ENCODE measurements at regions not wholly inside any gene's neighbourhood (a gene's known extent, or its start where the extent isn't known, plus 50 kb on each side); places are given as distances from the start of the nearest gene placed in this dataset.
"Not testable (repeated sequence)": the region's sequence is repeated elsewhere in the genome, so short reads cannot be mapped to it uniquely, and the experiment has no call there.

DNA sequence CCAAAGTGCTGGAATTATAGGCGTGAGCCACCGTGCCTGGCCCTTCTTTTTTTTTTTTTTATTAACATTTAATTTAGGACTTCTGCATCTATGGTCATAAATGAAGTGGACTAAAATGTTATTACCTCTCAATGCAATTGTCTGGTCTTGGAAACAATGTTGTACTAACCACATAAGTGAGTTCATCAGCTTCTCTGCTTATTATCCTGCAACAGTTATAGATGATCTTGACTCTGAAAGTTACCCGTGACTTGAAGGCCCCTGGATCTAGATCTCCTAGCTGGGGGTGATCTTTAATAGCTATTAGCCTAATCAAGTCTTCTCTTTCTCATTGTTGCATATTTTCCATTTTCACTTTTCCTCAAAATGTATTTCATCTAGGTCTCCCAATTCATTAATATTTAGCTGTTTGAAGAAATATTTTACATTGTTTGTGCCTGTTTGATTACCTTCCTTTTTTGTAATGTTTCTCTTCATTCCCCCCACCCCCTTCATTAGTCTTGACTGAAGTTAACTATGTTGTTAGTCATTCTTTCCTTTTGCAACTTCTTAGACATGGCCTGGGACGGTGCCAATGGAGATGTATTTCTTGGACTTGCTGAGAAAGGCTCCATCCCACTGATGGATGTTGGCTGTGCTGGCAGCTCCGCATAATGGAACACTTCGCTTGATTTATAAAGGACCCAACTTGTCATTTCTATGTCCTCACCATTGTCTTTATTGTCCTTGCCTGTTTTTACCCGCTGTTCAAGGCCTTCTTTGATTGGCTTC is 141.6 kb upstream of the RIOK3 start:
- Histone ChIP-seq H3K4me3 (peak overlapping the region in 1 of 7 experiments; percentile 4), H3K27ac (peak overlapping the region in 5 of 21 experiments; percentile 18 to 54 (median 39))

DNA sequence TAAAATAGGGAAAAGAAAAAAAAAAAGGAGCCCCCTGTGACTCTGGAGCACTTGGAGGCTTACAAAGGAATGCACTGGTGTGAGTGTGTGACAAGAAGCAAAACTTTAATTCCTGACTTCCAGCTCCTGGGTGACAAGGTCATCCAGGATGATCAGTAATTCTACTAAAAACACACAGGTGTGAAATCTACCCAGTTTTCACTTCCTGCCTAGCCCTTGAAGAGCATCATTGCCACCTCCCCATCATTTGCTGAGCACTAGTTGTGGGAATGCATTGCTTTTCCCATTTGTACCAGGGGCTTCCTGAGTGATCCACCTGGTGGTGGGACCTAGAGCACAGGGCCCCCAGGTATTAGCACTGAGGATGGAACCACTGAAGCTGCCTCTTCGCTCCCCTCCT is 139.7 kb upstream of the RIOK3 start:
- Histone ChIP-seq H3K4me3 (no peak overlapping the region), H3K27ac (peak overlapping the region in 1 of 21 experiments; percentile 28)

DNA sequence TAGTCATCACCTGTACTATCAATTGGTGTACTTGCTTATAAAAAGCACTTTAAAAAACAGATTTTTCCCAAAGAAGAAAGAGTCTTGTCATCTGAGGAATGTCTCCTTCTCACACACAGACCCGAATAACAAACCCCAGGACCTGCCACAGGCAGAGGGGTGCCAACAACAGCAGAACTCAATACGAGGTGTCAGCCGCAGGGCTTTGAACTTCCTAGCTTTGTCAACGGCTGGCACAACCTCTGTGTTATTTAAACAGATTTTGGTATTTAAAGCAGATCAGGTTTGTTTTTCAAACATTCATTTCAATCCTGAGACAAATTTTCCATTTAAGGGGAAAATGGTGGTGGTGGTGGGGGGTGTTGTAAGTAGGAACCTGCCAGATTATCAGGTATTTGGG is 138.4 kb upstream of the RIOK3 start:
- Histone ChIP-seq H3K27ac (no peak overlapping the region), H3K4me3 (no peak overlapping the region)

DNA sequence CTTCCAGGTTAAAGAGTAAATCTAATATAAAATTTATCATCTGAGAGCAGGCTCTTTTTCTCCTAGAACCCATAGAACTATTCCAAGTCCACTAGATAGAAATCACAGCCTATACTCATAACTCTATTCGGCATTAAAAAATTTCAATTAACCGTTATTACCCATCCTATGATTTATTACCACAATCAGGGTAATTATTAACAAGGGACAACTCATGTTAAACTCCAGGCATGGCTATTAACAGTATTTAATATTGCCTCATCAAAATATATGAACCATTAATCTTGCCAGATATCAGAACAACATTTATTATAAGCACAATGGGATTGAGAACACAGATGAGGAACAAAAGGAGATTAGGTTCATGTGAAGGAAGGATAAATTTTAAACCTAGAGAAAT is 136.8 kb upstream of the RIOK3 start:
- H3K4me3 ChIP-seq, result no peak overlapping the region
- H3K27ac ChIP-seq, result no peak overlapping the region

DNA sequence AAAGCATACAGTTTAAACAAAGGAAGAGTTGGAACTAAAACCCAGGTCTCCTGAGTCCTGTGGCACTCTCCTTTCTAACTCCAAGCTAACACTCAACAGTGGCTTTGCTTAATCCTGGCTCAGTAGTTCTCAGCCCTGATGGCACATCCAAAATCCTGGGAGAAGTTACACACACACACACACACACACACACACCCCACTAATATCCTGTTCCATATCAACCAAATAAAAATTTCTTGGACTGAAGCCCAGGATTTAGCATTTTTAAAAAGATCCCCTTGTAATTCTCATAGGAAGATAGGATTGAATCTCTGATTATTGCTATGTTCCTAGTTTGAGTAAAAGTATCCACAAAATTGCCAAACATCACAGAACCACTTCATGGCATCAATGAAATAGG is 136.1 kb upstream of the RIOK3 start:
- no peak overlapping the region for H3K27ac ChIP-seq
- no peak overlapping the region for H3K4me3 ChIP-seq

DNA sequence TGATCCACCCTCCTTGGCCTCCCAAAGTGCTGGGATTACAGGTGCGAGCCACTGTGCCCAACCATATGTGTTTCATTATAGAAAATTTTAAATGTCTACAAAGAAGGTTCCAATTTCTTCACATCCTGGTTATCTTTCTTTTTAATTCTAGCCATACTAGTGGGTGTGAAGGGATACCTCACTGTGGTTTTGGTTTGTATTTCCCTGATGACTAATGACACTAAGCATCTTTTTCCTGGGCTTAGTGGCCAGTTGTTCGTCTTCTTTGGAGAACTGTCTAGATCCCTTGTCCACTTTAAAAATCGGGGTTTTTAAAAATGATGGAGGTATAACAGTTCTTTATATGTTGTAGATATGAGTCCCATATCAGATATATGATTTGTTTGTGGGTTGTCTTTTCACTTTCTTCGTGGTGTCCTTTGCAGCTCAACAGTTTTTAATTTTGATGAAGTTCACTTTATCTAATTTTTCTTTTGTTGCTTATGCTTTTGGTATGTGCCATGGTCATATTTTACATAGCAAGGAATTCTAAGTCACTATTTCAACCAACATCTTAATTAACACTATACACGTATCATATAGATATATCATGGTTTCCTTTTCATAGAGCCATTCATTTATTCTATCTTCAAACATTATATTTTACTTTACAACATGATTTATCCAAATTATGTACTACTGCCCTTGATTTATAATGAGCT is 135.0 kb upstream of the RIOK3 start:
- Histone ChIP-seq H3K4me3 (no peak overlapping the region), H3K27ac (no peak overlapping the region)

DNA sequence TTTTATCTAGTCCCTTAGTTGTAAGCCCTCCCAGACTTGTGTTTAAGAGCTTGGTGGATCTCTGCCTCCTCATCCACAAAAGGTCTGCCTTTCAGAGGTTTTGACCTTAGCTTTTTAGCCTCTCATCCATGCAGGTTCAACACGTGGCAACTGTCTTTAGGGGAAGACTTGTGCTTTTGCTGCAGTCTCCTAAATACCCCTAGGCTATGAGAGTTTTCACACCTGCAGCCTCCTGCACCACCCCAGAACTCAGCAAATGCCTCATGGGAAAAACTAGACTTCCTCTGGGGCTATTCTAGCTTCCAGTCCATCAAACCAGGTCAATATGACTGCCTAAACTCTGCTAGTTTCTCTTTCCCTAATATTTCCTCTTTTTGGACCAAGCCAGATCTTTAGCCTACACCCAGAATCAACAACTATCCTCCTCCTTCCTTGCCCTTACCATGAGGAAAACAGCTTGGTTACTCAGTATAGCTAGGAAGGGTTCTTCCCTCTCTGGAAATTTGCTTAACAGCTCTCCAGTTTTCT is 132.3 kb upstream of the RIOK3 start:
- Histone ChIP-seq H3K27ac (no peak overlapping the region), H3K4me3 (no peak overlapping the region)

DNA sequence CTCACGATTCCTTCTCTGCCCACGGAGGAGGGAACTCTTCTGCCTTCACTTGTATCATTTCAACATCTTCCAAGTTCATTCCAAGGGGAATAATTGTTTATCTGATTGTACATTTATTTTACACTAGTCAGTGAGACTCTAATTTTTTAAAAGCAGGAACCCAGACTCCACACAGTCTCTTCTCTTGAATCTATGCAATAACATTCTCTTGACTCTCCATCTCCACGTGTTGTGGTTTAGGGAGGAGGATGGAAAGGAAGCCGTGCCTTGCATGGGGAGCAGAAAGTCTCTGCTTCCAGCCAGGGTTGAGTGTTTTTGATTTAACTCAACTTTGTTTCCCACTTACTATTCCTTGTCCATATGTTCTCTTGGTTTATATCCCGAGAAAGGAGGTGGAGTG is 131.1 kb upstream of the RIOK3 start:
- no peak overlapping the region for H3K27ac ChIP-seq
- no peak overlapping the region for H3K4me3 ChIP-seq

DNA sequence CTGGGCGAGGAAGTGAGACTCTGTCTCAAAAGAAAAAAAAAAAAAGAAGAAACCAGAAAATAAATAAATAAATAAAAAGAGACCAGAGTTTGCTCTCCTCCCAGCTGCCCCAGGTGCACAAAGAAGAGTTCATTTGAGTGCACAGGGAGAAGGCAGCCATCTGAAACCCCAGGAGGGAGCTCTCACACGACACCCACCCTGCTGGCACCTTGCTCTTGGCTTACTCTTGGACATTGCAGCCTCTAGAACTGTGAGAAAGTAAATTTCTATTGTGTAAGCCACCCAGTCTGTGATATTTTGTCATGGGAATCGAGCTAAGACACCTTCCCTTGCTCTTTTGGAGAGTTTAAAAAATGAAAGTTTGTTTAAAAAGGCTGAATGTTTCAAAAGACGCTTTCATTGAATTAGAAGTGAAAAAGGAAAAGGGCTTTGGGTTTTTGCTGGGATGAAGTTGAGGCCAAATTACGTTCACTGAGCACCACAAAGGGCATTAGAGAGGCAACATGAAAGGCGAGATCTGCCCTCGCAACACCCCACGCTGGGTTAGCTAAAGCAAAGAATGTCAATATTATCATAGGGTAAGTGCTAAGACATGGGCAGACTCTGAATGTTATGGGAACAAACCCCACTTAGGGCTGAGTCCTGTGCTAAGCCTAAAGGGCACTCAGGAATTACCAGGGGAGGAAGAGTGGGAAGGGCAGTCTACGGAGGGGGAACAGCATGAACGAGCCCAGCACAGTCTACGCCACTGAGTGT is 128.9 kb upstream of the RIOK3 start:
- H3K4me3 ChIP-seq, result no peak overlapping the region
- no peak overlapping the region for H3K27ac ChIP-seq

DNA sequence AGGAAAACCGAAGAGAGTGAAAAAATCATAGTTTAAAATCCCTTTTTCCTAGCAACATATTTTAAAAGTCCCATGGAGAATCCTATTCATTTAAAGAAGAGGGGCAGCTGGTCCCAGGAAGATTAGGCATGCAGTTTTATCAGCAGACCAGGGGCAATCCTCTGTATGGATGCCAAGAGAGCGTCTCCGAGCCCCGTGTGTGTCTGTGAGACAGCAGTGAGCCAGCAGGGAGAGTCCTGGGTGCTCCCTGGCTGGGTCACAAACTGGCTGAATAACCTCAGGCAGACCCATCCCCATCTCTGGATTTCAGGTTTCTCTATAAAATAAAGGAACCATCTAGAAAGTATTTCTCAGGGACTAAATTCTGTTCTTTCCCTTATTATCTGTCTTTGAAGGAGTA is 128.2 kb upstream of the RIOK3 start:
- H3K27ac ChIP-seq, result no peak overlapping the region
- no peak overlapping the region for H3K4me3 ChIP-seq

DNA sequence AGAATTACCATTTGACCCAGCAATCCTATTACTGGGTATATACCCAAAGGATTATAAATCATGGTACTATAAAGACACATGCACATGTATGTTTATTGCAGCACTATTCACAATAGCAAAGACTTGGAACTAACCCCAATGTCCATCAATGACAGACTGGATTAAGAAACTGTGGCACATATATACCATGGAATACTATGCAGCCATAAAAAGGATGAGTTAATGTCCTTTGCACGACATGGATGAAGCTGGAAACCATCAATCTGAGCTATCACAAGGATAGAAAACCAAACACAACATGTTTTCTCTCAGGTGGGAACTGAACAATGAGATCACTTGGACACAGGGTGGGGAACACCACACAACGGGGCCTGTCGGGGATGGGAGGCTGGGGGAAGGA is 123.4 kb upstream of the RIOK3 start:
- H3K4me3 ChIP-seq, H3K27ac ChIP-seq: not testable (repeated sequence)

DNA sequence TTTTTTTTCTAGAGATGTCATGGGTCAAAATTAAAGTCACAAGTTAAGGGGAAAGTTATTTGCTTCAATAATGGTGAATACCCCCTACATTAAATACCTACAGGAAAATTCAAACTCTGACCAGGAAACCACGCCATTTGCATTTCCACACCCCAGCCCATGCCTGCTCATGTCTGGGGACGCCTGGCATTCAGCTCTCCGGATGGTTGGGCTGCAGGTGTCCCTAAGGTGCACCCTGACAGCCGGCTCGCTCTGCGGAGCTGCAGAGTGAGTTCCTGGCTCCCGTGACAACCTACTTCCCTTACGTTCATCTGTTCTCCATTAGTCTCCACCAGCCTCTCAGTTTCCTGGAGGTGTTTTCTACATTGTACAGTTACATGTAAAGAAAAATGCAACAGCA is 122.7 kb upstream of the RIOK3 start:
- peak overlapping the region in 19 of 21 experiments; percentile 5 to 88 (median 70) for H3K27ac ChIP-seq

DNA sequence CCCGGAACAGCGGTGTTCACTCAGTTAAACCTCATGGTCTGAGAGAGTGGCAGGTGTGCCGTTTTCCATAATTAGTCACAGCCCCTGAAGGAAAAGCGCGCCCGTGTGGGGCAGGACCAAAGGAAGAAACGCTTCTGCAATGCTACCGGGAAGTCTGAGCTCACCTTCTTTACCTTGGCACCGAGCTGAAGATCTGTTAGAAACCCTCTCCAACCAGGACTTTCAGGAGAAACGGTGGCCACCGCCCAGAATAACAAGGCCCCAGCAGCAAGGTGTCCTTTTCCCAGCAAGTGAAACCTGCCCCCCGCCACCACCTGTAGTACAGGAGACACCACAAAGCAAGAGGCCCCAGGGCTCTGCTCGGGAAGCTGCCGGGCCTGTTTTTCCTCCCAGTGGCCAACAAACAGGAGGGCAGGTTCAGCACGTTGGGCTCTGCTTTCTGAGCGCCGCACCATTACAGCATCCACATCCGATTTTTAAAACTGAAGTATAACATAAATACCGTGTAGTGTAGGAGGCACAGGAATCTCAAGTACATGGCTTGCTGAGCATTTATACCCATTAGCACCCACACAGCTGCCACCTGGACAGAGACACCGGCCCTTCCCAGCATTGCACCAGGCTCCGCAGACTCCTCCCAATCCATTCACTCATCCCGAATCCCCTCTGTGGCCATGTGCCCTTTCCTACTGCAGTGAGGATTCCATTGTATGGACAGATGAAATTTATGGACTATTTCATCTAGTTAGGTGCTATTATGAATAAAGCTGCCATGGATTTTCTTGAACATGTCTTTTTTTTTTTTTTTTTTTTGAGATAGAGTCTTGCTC is 121.8 kb upstream of the RIOK3 start:
- Histone ChIP-seq H3K27ac (peak overlapping the region in 18 of 21 experiments; percentile 16 to 88 (median 70)), H3K4me3 (peak overlapping the region in 5 of 7 experiments; percentile 14 to 39 (median 17))

More for the DNA sequence above, 122.7 kb upstream of the RIOK3 start:
- H3K4me3 ChIP-seq, result peak overlapping the region in 5 of 7 experiments; percentile 14 to 39 (median 17)

DNA sequence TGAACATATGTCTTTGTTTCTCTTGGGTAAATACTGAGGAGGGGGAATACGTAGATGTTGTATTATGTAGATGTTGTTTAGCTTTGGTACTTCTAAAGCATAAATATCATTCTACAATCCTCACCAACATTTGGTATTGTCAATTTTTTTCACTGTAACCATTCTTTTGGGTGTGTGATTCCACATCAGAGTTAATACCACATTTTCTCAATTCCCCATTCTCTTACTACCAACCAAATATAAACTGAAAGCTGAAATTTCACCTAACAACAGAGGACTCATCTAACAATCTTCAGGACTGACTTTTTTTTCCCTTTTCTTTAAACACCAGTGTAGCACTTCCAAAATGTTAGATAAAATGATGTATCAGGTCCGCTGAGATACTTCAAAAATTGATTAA is 120.7 kb upstream of the RIOK3 start:
- H3K4me3 ChIP-seq, result no peak overlapping the region
- H3K27ac ChIP-seq, result peak overlapping the region in 1 of 21 experiments; percentile 47

DNA sequence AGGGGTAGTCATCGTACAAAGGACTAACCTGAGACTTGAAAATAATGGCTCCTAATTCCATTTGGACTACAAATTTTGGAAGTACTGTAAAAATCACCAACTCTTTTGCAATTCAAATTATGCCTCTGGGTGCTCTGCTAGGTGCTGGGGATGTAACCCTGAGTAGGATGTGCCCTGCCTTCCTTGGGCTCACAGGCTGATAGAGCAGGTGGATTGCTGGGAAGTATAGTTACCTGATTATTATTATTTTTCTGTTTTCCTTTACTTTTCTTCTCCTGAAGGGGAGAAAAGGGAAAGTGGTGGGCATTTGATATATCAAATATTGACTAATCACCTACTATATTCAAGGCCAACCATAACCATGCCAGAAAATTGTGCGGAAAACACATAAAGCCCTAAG is 119.3 kb upstream of the RIOK3 start:
- no peak overlapping the region for H3K27ac ChIP-seq
- no peak overlapping the region for H3K4me3 ChIP-seq

DNA sequence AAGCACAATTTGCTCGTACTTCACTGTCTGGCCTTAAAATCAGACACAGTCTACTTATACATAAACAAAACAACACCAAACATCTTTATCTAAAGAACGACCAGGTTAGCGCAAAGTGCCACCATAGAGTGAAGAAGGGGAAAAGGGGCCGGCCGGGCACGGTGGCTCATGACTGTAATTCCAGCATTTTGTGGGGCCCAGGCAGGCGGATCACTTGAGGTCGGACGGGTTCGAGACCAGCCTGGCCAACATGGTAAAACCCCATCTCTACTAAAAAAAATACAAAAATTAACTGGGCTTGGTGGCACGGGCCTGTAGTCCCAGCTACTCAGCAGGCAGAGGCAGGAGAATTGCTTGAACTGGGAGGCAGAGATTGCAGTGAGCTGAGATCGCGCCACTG is 118.5 kb upstream of the RIOK3 start:
- H3K27ac ChIP-seq, result no peak overlapping the region
- no peak overlapping the region for H3K4me3 ChIP-seq

DNA sequence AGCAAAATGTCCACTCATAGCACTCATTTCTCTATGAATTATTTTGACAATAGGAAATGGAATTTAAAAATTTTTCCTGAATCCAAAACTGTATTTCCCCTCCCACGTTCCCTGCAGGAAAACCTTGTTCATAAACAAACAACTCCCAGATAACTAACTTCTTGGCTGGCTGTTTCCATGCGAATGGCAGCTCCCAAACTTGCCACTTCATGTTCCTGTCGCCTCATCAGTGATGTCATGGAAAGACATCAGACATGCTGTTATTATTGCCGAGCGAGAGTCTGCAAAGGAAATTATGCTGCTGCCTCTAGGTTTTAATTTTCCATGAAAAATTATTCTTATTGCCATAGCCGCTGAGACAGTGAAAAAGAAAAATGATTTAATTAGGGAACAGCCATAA is 117.0 kb upstream of the RIOK3 start:
- Histone ChIP-seq H3K4me3 (no peak overlapping the region), H3K27ac (peak overlapping the region in 7 of 21 experiments; percentile 1 to 53 (median 27))

DNA sequence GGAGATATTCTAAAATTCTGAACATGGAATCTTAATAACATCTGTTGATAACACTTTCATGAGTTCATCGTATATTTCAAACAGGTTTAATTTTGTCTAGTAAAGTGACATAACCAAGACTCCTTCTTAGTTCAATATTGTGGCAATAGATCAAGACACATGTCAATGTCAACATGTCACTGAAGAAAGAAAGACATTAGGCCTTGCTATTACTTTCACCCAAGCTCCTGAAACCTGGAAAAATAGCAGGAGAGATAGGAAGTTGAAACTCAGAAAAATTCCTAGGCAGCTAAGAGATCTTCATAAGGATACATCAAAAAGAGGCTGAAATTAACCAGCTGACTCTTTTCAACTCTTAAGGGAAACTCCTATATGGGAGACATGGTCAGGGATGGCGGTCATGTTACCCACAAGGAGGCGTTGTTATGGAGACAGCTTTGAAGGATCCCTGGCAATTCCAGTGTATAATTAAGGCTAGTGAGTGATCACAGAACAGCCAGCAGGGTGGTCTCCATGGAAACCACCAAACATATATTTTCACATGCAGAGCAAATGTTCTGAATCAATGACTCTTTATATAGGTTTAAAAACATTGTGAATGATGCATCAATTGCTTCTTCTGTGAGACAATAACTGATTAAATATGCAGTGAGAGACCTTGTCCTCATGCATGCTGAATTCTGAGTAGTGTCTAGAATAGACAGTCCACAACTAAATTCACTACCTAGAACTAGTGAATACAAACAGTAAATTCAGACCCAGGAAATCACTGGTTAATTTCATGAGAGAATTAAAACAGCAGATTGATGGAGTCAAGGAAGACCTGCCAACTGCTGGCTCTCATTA is 115.3 kb upstream of the RIOK3 start:
- H3K27ac ChIP-seq, result no peak overlapping the region
- no peak overlapping the region for H3K4me3 ChIP-seq

DNA sequence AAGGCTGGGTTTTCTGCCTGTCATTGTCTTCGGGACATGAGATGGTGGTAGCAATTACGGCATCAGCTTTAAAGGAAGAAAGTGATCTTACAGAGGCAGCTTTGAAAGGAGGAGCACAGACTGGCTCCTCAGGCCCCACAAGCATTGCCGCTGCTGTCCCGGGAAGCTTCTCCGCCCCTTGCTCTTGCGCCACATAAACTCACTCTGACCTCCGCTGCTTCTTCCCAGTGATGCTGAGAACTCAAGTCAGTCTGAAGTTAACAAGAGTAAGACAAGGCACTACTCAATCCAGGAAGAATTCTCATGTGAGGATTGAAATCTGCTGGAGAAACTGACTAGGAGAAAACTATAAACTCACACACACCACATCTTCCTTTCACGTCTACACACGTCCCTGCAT is 112.4 kb upstream of the RIOK3 start:
- Histone ChIP-seq H3K4me3 (no peak overlapping the region), H3K27ac (peak overlapping the region in 10 of 21 experiments; percentile 23 to 60 (median 40))

Data from skin epidermis (tissue), 12 donors.